ENCODE measurements at regions not wholly inside any gene's neighbourhood (a gene's known extent, or its start where the extent isn't known, plus 50 kb on each side); places are given as distances from the start of the nearest gene placed in this dataset.

GRCh38 chr10:118977835-118978234 is 51.7 kb upstream of the NANOS1 start:
- no peak for ATAC-seq
- peaks cover 6% of the 10 kb centered on the region for H3K9me3 Mint-ChIP-seq
- H3K27me3 Mint-ChIP-seq, result peaks cover 7% of the 10 kb centered on the region
- DNase-seq, result no peak
- no peak overlapping the region for H3K27ac Mint-ChIP-seq
- no peaks in the 10 kb centered on the region for H3K4me1 Mint-ChIP-seq
- no peak overlapping the region for H3K4me3 Mint-ChIP-seq
- H3K36me3 Mint-ChIP-seq (ENCODE audit: low read depth), result no peaks in the 10 kb centered on the region

GRCh38 chr10:118978316-118978997 is 51.1 kb upstream of the NANOS1 start:
- Mint-ChIP-seq H3K36me3 (ENCODE audit: low read depth) (no peaks in the 10 kb centered on the region), H3K9me3 (peaks cover 3% of the 10 kb centered on the region), H3K27me3 (peaks cover 7% of the 10 kb centered on the region), H3K4me1 (no peaks in the 10 kb centered on the region), H3K4me3 (no peak overlapping the region), H3K27ac (no peak overlapping the region)
- DNase-seq (no peak), ATAC-seq (no peak)

- DNase-seq (no peak), ATAC-seq (no peak)
- Mint-ChIP-seq H3K4me3 (no peak overlapping the region), H3K4me1 (no peaks in the 10 kb centered on the region), H3K36me3 (ENCODE audit: low read depth) (no peaks in the 10 kb centered on the region), H3K27me3 (peaks cover 7% of the 10 kb centered on the region), H3K9me3 (no peaks in the 10 kb centered on the region), H3K27ac (no peak overlapping the region)
These were observed 50.5 kb upstream of the NANOS1 start for GRCh38 chr10:118978998-118979350.

DNA sequence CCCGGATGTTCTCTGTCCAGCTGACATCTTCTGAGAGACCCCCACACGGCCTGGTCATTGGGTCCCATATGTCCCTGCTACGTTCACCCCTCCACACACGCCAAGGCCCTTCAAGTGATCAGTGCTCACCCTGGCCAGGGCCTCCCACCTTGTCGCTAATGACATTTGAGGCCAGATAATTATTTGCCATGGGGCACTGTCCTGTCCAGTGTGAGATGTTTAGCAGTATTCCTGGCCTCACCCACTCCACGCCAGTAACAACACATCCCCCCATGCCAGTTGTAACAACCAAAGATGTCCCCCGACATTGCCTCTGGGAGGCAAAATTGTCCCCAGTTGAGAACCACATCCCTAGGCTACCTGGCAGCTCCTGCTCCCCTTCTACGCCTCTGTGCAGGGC is 49.9 kb upstream of the NANOS1 start:
- H3K9me3 Mint-ChIP-seq, result peaks cover 4% of the 10 kb centered on the region
- no peak overlapping the region for H3K4me3 Mint-ChIP-seq
- DNase-seq (no peak), ATAC-seq (no peak)
- H3K4me1 Mint-ChIP-seq, result no peaks in the 10 kb centered on the region
- no peak overlapping the region for H3K27ac Mint-ChIP-seq
- peaks cover 9% of the 10 kb centered on the region for H3K27me3 Mint-ChIP-seq
- H3K36me3 Mint-ChIP-seq (ENCODE audit: low read depth), result peaks cover 2% of the 10 kb centered on the region

Data from activated naive CD8-positive, alpha-beta T cell treated with anti-CD3 and anti-CD28 coated beads, Interleukin-2, amount 50 U/mL, for 24 hours (primary cell).